SU-DHL-6 (cell line): ENCODE measurements at regions not wholly inside any gene's neighbourhood (a gene's known extent, or its start where the extent isn't known, plus 50 kb on each side); places are given as distances from the start of the nearest gene placed in this dataset.

Experiments used
- H2AFZ ChIP-seq: fragments of 200-600 bp; sonication (generic); 2 replicates; pipeline ENCODE4 v1.6.1; 2014; ENCODE audit warnings: low read depth, mild to moderate bottlenecking, moderate library complexity, mixed read lengths, antibody characterized with exemption, low read length; ENCODE audit not compliant: severe bottlenecking
- H3F3A ChIP-seq: fragments of 200-600 bp; shearing (Covaris generic); 2 replicates; pipeline ENCODE4 v1.6.0; 2016; ENCODE audit warnings: antibody characterized with exemption, mild to moderate bottlenecking; ENCODE audit not compliant: insufficient read depth
- H3K27ac ChIP-seq: fragments of 200-600 bp; sonication (generic); 2 replicates; pipeline ENCODE4 v1.5.1; 2016; ENCODE audit warnings: low read depth, mild to moderate bottlenecking, low read length, moderate library complexity, mixed read lengths
- H3K27me3 ChIP-seq: fragments of 200-600 bp; sonication (generic), shearing (Covaris generic); 2 replicates; pipeline ENCODE4 v1.6.0; 2014; ENCODE audit warnings: mild to moderate bottlenecking, low read length
- H3K36me3 ChIP-seq: fragments of 200-600 bp; sonication (generic); 2 replicates; pipeline ENCODE4 v1.6.1; 2014; ENCODE audit warnings: mild to moderate bottlenecking, low read length, mixed read lengths
- H3K4me2 ChIP-seq: fragments of 300-600, 200-600 bp; shearing (Covaris generic), sonication (generic); 2 replicates; pipeline ENCODE4 v1.6.0; 2014; ENCODE audit warnings: low read length, low read depth, mild to moderate bottlenecking; ENCODE audit not compliant: poor library complexity, severe bottlenecking
- H3K4me3 ChIP-seq: fragments of 200-600 bp; sonication (generic); 2 replicates; pipeline ENCODE4 v1.5.1; 2014; ENCODE audit warnings: antibody characterized with exemption, low read length, mild to moderate bottlenecking, mixed read lengths; ENCODE audit not compliant: insufficient read depth, poor library complexity, severe bottlenecking
- H3K79me2 ChIP-seq: fragments of 200-600 bp; sonication (generic); 2 replicates; pipeline ENCODE4 v1.6.1; 2014; ENCODE audit warnings: mild to moderate bottlenecking, low read length, moderate library complexity; ENCODE audit not compliant: insufficient read depth
- H3K9ac ChIP-seq: fragments of 200-600 bp; sonication (generic); 2 replicates; pipeline ENCODE4 v1.7.0; 2014; ENCODE audit warnings: mild to moderate bottlenecking, low read length
- H3K9me2 ChIP-seq: fragments of 200-600 bp; sonication (generic); replicated peaks from 2 replicates; pipeline ENCODE4 v1.6.1; 2014; ENCODE audit warnings: low read length; ENCODE audit not compliant: insufficient read depth
- H3K9me3 ChIP-seq: fragments of 200-600 bp; sonication (generic); 2 replicates; pipeline ENCODE4 v1.6.1; 2014; ENCODE audit warnings: low read length, mixed read lengths; ENCODE audit not compliant: insufficient read depth
- H4K20me1 ChIP-seq: fragments of 200-600 bp; sonication (generic); 2 replicates; pipeline ENCODE4 v1.6.1; 2014; ENCODE audit warnings: low read depth, mild to moderate bottlenecking, antibody characterized with exemption, low read length, moderate library complexity, mixed read lengths
- EZH2phosphoT487 ChIP-seq: fragments of 200-600 bp; sonication (generic), shearing (Covaris generic); conservative IDR thresholded peaks from 2 replicates; pipeline ENCODE4 v1.6.1; 2018; ENCODE audit warnings: mild to moderate bottlenecking, antibody characterized with exemption, low read length, moderate library complexity, mixed read lengths
- TF ChIP-seq, protein P1 (sequence below): fragments of 200-600 bp; sonication (generic); IDR thresholded peaks from one replicate; pipeline ENCODE4 v1.5.1; 2017; ENCODE audit warnings: antibody characterized with exemption, mild to moderate bottlenecking, low read length, moderate library complexity; ENCODE audit not compliant: insufficient read depth, poor library complexity, severe bottlenecking

DNA sequence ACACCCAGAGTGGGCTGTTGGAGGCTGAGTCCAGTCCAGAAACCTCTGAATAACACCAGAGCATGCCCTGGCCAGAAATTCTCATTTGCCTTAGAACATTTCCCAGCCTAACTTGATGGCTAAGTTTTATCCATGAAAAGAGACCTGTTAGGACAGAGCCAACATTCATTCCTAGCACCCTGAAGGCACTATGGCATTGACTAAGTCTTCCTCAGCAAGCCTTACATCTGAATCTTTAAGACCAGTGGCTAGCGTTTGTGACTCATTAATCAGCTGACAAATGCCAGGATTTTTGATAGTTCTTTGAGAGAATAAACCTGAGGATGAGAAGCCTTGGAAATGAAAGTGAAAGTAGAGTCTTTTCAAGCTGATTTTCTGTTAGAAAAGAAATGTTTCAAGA, 1087.1 kb upstream of the ALCAM start:
- H3K79me2 ChIP-seq: no peaks in the 10 kb centered on the region
- no peak overlapping the region for H3K4me3 ChIP-seq
- H4K20me1 ChIP-seq: no peaks in the 10 kb centered on the region
- H3K9me3 ChIP-seq: peaks cover 9% of the 10 kb centered on the region; the same call in 1 of the 2 replicates
- H3K4me2 ChIP-seq: peak overlapping the region; percentile 20
- no peaks in the 10 kb centered on the region for H3K27me3 ChIP-seq
- H3K9me2 ChIP-seq: no peaks in the 10 kb centered on the region
- H2AFZ ChIP-seq: peak overlapping the region; percentile 68
- TF ChIP-seq, protein P1, sequence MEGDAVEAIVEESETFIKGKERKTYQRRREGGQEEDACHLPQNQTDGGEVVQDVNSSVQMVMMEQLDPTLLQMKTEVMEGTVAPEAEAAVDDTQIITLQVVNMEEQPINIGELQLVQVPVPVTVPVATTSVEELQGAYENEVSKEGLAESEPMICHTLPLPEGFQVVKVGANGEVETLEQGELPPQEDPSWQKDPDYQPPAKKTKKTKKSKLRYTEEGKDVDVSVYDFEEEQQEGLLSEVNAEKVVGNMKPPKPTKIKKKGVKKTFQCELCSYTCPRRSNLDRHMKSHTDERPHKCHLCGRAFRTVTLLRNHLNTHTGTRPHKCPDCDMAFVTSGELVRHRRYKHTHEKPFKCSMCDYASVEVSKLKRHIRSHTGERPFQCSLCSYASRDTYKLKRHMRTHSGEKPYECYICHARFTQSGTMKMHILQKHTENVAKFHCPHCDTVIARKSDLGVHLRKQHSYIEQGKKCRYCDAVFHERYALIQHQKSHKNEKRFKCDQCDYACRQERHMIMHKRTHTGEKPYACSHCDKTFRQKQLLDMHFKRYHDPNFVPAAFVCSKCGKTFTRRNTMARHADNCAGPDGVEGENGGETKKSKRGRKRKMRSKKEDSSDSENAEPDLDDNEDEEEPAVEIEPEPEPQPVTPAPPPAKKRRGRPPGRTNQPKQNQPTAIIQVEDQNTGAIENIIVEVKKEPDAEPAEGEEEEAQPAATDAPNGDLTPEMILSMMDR: no peak
- no peak for TF ChIP-seq EZH2phosphoT487
- no peak overlapping the region for H3K27ac ChIP-seq
- no peak overlapping the region for H3K9ac ChIP-seq
- H3F3A ChIP-seq: no peaks in the 10 kb centered on the region
- peaks cover 3% of the 10 kb centered on the region; the same call in 1 of the 2 replicates for H3K36me3 ChIP-seq

DNA sequence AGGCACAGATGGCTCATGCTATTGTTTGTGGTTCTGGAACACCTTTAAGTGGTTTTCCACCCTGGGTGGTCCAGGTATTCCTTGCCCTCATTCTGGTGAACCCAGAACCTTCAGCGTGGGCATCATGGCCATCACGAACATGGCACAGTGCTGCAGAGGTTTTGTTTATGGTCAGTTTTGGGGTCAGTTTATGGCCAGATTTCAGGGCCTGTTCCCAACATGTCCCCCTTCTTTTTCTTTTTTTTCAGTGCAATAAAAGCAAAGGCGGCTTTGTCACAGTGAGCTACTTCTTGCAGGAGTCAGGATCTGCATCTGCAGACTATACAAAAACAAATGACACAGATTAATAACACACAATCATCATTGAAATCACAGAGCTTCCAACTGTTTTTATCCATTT, 1085.0 kb upstream of the ALCAM start:
- TF ChIP-seq, protein P1: no peak
- no peak for TF ChIP-seq EZH2phosphoT487
- H4K20me1 ChIP-seq: no peaks in the 10 kb centered on the region
- H3K27me3 ChIP-seq: no peaks in the 10 kb centered on the region
- H3K27ac ChIP-seq: no peak overlapping the region
- H3K9me2 ChIP-seq: no peaks in the 10 kb centered on the region
- peaks cover 9% of the 10 kb centered on the region; the same call in 1 of the 2 replicates for H3K9me3 ChIP-seq
- no peaks in the 10 kb centered on the region for H3F3A ChIP-seq
- no peak overlapping the region for H3K4me2 ChIP-seq
- H3K79me2 ChIP-seq: no peaks in the 10 kb centered on the region
- H3K36me3 ChIP-seq: peaks cover 3% of the 10 kb centered on the region; the same call in 1 of the 2 replicates
- no peak overlapping the region for H3K9ac ChIP-seq
- H3K4me3 ChIP-seq: no peak overlapping the region
- H2AFZ ChIP-seq: no peak overlapping the region

DNA sequence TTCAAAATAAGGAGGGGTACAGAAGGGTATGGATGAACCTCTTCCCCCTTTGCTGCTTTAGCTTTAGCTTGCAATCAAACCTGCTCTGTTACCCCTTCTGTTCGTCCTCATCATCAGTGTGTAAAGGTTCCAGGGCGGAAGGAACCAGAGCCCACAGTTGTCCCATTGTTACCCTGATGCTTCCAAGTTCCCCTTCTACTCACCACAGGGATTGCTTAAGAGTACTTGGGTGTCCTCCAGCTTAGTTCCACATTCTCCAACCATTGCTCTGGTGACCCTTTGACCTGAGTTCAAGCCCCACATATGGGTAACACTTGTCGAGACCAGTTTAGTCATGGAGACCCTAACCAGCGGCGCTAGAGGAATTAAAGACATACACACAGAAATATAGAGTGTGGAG, 1080.1 kb upstream of the ALCAM start:
- Histone ChIP-seq H3K4me3 (no peak overlapping the region), H3K27ac (no peak overlapping the region), H3F3A (no peaks in the 10 kb centered on the region), H3K27me3 (no peaks in the 10 kb centered on the region), H4K20me1 (no peaks in the 10 kb centered on the region), H3K4me2 (no peak overlapping the region), H3K9ac (no peak overlapping the region), H2AFZ (no peak overlapping the region), H3K9me2 (no peaks in the 10 kb centered on the region), H3K79me2 (no peaks in the 10 kb centered on the region), H3K9me3 (0 out of 2 replicates have a peak, but pooled peaks cover 2% of the 10 kb centered on the region), H3K36me3 (no peaks in the 10 kb centered on the region)
- TF ChIP-seq, protein P1: no peak
- TF ChIP-seq EZH2phosphoT487: no peak
